HEK293 (cell line): ENCODE measurements at regions not wholly inside any gene's neighbourhood (a gene's known extent, or its start where the extent isn't known, plus 50 kb on each side); places are given as distances from the start of the nearest gene placed in this dataset.

Experiments used
- BCL11A ChIP-seq: fragments of 450-650 bp; formaldehyde crosslinking; IDR thresholded peaks from 2 replicates; pipeline ENCODE4 v1.5.1; 2016; ENCODE audit warnings: low read depth, missing biosample characterization, missing genetic modification characterization
- HOXA7 ChIP-seq: sonication (generic); formaldehyde crosslinking; IDR thresholded peaks from 2 replicates; pipeline ENCODE4 v1.8.1; 2022; ENCODE audit warnings: missing genetic modification reagents, borderline replicate concordance
- KLF1 ChIP-seq: fragments of 450-650 bp; formaldehyde crosslinking; IDR thresholded peaks from 2 replicates; pipeline ENCODE4 v1.5.1; 2016; ENCODE audit warnings: missing biosample characterization, missing genetic modification characterization
- KLF17 ChIP-seq: fragments of 450-650 bp; formaldehyde crosslinking; IDR thresholded peaks from 2 replicates; pipeline ENCODE4 v1.5.1; 2016; ENCODE audit warnings: missing biosample characterization, missing genetic modification characterization
- KLF8 ChIP-seq: fragments of 450-650 bp; formaldehyde crosslinking; IDR thresholded peaks from 2 replicates; pipeline ENCODE4 v1.5.1; 2016; ENCODE audit warnings: missing biosample characterization, missing genetic modification characterization
- MYNN ChIP-seq: fragments of 450-650 bp; formaldehyde crosslinking; IDR thresholded peaks from 2 replicates; pipeline ENCODE4 v1.5.1; 2016; ENCODE audit warnings: missing biosample characterization, missing genetic modification characterization, borderline replicate concordance
- PRDM2 ChIP-seq: fragments of 450-650 bp; formaldehyde crosslinking; IDR thresholded peaks from 2 replicates; pipeline ENCODE4 v1.5.1; 2016; ENCODE audit warnings: missing biosample characterization, missing genetic modification characterization, borderline replicate concordance
- ZBTB17 ChIP-seq: fragments of 450-650 bp; formaldehyde crosslinking; IDR thresholded peaks from 2 replicates; pipeline ENCODE4 v1.5.1; 2016; ENCODE audit warnings: missing biosample characterization, missing genetic modification characterization
- ZFP69B ChIP-seq: fragments of 450-650 bp; formaldehyde crosslinking; IDR thresholded peaks from 2 replicates; pipeline ENCODE4 v1.5.1; 2016; ENCODE audit warnings: missing biosample characterization, missing genetic modification characterization
- ZNF140 ChIP-seq: fragments of 450-650 bp; formaldehyde crosslinking; IDR thresholded peaks from 2 replicates; pipeline ENCODE4 v1.5.1; 2016; ENCODE audit warnings: missing biosample characterization, missing genetic modification characterization
- ZNF146 ChIP-seq: fragments of 450-650 bp; formaldehyde crosslinking; IDR thresholded peaks from 2 replicates; pipeline ENCODE4 v1.5.1; 2016; ENCODE audit warnings: missing biosample characterization, missing genetic modification characterization
- ZNF148 ChIP-seq: fragments of 450-650 bp; formaldehyde crosslinking; IDR thresholded peaks from 2 replicates; pipeline ENCODE4 v1.5.0; 2017; ENCODE audit warnings: missing biosample characterization, missing genetic modification characterization, borderline replicate concordance
- ZNF155 ChIP-seq: fragments of 450-650 bp; formaldehyde crosslinking; IDR thresholded peaks from 2 replicates; pipeline ENCODE4 v1.5.1; 2016; ENCODE audit warnings: missing biosample characterization, missing genetic modification characterization
- ZNF16 ChIP-seq: fragments of 450-650 bp; formaldehyde crosslinking; IDR thresholded peaks from 2 replicates; pipeline ENCODE4 v1.5.1; 2016; ENCODE audit warnings: low read depth, missing biosample characterization, missing genetic modification characterization
- ZNF184 ChIP-seq: fragments of 450-650 bp; IDR thresholded peaks from 2 replicates; pipeline ENCODE4 v1.5.1; 2018; ENCODE audit warnings: missing biosample characterization, mild to moderate bottlenecking, missing genetic modification characterization
- ZNF2 ChIP-seq: fragments of 450-650 bp; formaldehyde crosslinking; IDR thresholded peaks from 2 replicates; pipeline ENCODE4 v1.5.1; 2016; ENCODE audit warnings: missing biosample characterization, missing genetic modification characterization
- ZNF239 ChIP-seq: fragments of 450-650 bp; formaldehyde crosslinking; IDR thresholded peaks from 2 replicates; pipeline ENCODE4 v1.5.1; 2016; ENCODE audit warnings: missing biosample characterization, missing genetic modification characterization
- ZNF248 ChIP-seq: fragments of 450-650 bp; formaldehyde crosslinking; IDR thresholded peaks from 2 replicates; pipeline ENCODE4 v1.5.1; 2017; ENCODE audit warnings: missing biosample characterization, missing genetic modification characterization
- ZNF335 ChIP-seq: fragments of 450-650 bp; formaldehyde crosslinking; conservative IDR thresholded peaks from 2 replicates; pipeline ENCODE4 v1.5.1; 2016; ENCODE audit warnings: missing biosample characterization, missing genetic modification characterization
- ZNF354C ChIP-seq: fragments of 450-650 bp; formaldehyde crosslinking; IDR thresholded peaks from 2 replicates; pipeline ENCODE4 v1.5.1; 2016; ENCODE audit warnings: missing biosample characterization, missing genetic modification characterization, low read depth, borderline replicate concordance
- ZNF423 ChIP-seq: fragments of 450-650 bp; formaldehyde crosslinking; IDR thresholded peaks from 2 replicates; pipeline ENCODE4 v1.5.1; 2016; ENCODE audit warnings: missing biosample characterization, missing genetic modification characterization
- ZNF514 ChIP-seq: fragments of 450-650 bp; formaldehyde crosslinking; IDR thresholded peaks from 2 replicates; pipeline ENCODE4 v1.5.1; 2016; ENCODE audit warnings: missing biosample characterization, missing genetic modification characterization
- ZNF544 ChIP-seq: fragments of 450-650 bp; formaldehyde crosslinking; IDR thresholded peaks from 2 replicates; pipeline ENCODE4 v1.5.0; 2017; ENCODE audit warnings: missing biosample characterization, missing genetic modification characterization
- ZNF558 ChIP-seq: fragments of 450-650 bp; formaldehyde crosslinking; IDR thresholded peaks from 2 replicates; pipeline ENCODE4 v1.5.1; 2016; ENCODE audit warnings: missing biosample characterization, missing genetic modification characterization
- ZNF596 ChIP-seq: fragments of 450-650 bp; IDR thresholded peaks from 2 replicates; pipeline ENCODE4 v1.5.0; 2018; ENCODE audit warnings: missing biosample characterization, mild to moderate bottlenecking, missing genetic modification characterization, moderate library complexity
- ZNF777 ChIP-seq: fragments of 450-650 bp; formaldehyde crosslinking; IDR thresholded peaks from 2 replicates; pipeline ENCODE4 v1.5.1; 2017; ENCODE audit warnings: missing biosample characterization, missing genetic modification characterization, borderline replicate concordance
- ZNF785 ChIP-seq: fragments of 450-650 bp; formaldehyde crosslinking; IDR thresholded peaks from 2 replicates; pipeline ENCODE4 v1.5.1; 2016; ENCODE audit warnings: missing biosample characterization, missing genetic modification characterization
- ZNF791 ChIP-seq: fragments of 450-650 bp; formaldehyde crosslinking; IDR thresholded peaks from 2 replicates; pipeline ENCODE4 v1.5.1; 2016; ENCODE audit warnings: missing biosample characterization, missing genetic modification characterization
- ZSCAN18 ChIP-seq: fragments of 450-650 bp; formaldehyde crosslinking; IDR thresholded peaks from 2 replicates; pipeline ENCODE4 v1.5.1; 2016; ENCODE audit warnings: missing biosample characterization, missing genetic modification characterization
- ZSCAN4 ChIP-seq: fragments of 450-650 bp; formaldehyde crosslinking; IDR thresholded peaks from 2 replicates; pipeline ENCODE4 v1.5.1; 2017; ENCODE audit warnings: missing biosample characterization, missing genetic modification characterization

GRCh38 chr1:47536646-47537118 lies 98.8 kb downstream of the FOXD2 start (continued):
- TF ChIP-seq PRDM2 (tag by site-specific recombination) (no peak), ZNF239 (tag by site-specific recombination) (no peak), ZNF248 (tag by site-specific recombination) (no peak), ZBTB17 (no peak), ZNF184 (tag by site-specific recombination) (no peak), ZNF148 (tag by site-specific recombination) (no peak), KLF1 (peak; percentile 85), ZNF596 (tag by site-specific recombination) (no peak), ZFP69B (tag by site-specific recombination) (no peak), ZNF558 (tag by site-specific recombination) (no peak), ZNF146 (no peak), ZNF785 (no peak), ZNF423 (tag by site-specific recombination) (peak; percentile 96), KLF8 (tag by site-specific recombination) (no peak), ZNF514 (tag by site-specific recombination) (no peak), ZNF16 (no peak), ZNF791 (tag by site-specific recombination) (no peak), HOXA7 (CRISPR knock-in tag) (no peak), ZNF354C (tag by site-specific recombination) (no peak), ZNF777 (tag by site-specific recombination) (no peak), ZNF140 (no peak), ZSCAN4 (tag by site-specific recombination) (no peak), KLF17 (tag by site-specific recombination) (no peak; the same call in 1 of the 2 replicates), MYNN (tag by site-specific recombination) (no peak), ZNF155 (tag by site-specific recombination) (no peak), ZNF544 (no peak), ZNF335 (tag by site-specific recombination) (peak; percentile 53; the same call in 1 of the 2 replicates), ZSCAN18 (tag by site-specific recombination) (no peak), BCL11A (tag by site-specific recombination) (no peak), ZNF2 (tag by site-specific recombination) (no peak)
